GM21737 (cell line): ENCODE measurements at regions not wholly inside any gene's neighbourhood (a gene's known extent, or its start where the extent isn't known, plus 50 kb on each side); places are given as distances from the start of the nearest gene placed in this dataset.

ENCODE experiments used
- ATAC-seq: cut with Tn5 transposase; IDR thresholded peaks from one replicate; pipeline ENCODE4 v1.9.1; 2021; ENCODE audit warnings: mild to moderate bottlenecking, moderate library complexity; ENCODE audit not compliant: unreplicated experiment

DNA sequence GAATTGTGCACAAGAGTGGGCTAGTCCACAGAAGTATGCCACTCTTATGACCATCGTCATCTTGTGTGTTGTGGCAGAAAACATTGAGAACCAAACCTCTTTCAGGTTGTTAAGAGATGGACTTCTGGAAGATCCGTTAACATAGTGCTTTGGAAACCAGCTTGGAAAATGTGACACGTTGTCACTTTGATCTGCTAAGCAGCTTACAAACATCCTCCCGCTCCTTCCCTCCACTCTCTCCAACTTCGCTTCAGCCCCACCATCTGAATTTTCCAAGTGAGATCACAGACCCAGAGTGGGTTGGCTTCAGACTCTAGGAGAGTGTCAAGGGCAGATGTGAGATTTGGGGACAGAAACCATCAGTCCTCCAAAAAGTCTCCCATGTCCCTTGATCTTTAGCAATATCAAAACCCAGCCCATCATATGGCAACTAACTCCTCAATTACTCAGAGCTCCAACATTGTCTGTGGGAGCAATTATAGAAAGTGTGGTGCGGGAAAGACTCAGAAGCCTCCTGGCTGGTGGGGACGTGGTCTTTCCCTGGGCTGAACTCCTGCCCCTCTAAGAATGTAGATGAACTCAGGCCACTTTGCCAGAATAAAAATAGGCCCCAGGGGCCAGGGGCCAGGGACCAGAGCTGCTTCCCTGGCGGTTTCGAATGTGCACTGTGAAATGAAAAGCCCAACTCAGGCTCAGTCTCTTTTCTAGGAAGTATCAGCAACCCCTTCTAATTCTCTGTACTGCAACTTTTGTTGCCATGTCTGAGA is 129.5 kb downstream of the SLC38A6 start:
- no peak for ATAC-seq

DNA sequence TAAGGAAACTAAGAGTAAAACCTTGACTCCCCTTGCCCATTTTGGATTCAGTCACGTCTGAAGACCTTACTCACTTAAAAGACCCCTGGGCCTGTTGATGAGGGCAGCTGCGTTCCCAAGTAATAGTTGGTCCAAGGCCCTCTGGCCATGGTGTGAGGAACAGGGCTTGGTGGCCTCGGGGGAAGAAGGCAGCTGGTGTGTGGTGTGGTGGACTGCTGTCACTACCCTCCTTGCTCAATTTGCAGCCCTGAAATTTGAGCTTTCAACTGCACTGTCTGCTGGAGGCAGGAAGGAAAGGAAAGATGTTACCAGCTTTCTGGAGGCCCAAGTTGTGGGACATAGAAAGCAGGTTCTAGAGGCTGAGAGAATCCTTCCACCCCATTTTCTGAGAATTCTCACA is 128.2 kb downstream of the SLC38A6 start:
- ATAC-seq: no peak

DNA sequence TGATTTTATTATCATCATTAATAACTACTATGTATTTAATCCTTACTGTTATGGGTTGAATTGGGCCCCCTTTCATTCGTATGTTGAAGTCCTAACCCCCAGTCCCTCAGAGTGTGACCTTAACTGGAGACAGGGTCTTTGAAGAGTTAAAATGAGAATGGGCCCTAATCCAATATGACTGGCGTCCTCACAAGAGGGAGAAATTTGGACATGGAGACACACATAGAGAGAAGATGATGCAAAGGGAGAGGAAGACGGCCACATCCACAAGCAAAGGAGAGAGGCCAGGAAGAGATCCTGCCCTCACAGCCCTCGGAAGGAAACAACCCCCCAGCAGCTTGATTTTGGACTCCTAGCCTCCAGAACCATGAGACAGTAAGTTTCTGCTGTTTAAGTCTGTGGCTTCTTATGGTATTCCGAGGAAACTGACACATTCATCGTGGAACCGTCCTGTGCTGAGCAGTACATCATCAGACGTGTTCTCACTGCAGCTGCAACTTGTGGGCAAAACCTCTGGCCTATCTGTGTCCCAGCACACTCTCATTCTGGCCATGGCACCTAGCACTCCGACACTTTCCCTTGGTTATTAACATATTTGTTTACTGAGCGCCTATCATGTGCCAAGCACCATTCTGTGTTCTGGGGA is 127.6 kb downstream of the SLC38A6 start:
- no peak for ATAC-seq

DNA sequence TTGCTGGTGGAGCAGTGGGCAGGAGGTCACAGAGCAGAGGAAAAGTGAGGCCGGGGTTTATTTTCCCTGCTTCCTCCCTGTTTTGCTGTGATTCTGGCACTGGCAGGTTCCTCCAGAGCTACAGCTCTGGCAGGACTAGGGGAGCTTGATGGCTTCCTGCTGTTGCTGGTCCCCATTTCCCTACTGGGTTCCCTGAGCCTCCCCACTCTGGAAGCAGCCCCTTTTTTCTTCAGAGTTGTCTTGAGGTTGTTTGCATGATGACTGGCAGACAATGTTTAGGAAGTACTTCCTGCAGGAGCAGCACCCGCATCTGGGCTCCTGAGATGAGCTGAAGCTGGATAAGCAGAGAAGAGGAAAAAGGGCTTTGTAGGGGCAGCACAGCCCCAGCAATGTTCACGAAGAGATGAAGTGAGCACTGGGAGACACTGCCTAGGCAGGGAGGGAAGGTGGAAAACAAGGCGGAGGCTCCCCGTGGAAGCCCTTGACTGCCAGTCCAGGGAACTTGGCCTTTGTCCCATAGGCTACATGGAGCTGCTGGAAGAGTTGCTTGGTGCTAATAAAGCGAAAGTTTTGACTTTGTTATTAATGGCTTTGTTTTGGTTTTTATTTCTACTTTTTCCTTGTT is 126.9 kb downstream of the SLC38A6 start:
- ATAC-seq: no peak

DNA sequence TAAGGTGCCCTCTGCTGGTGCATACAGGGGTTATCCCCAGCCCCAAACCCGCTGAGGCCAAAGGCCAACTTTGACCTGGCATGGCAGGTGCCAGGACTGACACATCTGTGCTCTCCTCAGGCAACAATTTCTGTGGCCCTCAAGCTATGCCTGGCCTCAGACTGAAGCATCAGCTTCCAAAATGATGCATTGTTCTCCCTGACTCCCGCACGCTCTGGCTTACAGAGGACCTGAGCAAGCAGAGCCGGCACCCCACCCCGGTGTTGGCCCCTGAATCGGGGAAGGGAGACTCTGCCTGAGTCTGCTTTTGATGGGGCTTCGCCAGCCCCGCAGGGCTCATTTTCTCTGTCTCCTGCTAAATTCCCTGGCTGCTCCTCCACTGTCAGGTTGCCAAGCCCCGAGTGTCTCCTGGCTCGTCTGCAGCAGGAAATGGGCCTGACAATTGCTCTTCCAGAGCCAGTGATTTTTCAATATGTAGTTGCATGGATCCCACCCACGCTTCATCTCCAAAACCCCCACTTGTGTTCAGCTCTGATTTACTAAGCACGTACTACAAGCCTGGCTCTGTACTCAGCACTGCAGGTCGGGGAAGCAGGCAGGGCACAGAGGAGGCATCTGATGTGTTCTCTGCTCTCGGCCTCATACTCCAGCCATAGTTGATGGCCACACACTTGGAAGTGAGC is 126.1 kb downstream of the SLC38A6 start:
- no peak for ATAC-seq

DNA sequence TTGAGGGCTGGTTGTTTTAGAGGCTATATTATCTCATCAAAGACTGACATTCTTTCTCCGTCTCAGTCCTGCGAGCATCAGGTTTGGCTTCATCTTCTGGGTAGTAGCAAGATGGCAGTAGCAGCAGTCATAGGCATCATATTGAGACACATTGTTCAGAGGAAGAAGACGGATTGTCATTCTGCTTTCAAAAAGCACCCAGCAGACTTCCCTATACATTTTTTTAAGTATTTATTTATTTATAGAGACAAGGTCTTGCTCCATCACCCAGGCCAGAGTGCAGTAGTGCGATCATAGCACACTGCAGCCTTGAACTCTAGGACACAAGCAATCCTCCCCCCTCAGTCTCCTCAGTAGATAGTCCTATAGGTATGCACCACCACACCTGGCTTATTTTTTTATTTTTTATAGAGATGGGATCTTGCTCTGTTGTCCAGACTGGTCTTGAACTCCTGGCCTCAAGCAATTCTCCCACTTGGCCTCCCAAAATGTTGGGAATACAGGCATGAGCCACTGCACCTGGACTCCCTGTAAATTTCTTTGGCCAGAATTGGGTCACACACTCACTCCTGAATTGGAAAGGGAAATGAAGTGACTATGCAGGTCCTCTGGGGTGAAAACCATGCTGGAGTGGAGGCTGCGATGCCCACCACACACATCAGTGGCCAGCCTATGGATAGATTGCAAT is 125.4 kb downstream of the SLC38A6 start:
- no peak for ATAC-seq

DNA sequence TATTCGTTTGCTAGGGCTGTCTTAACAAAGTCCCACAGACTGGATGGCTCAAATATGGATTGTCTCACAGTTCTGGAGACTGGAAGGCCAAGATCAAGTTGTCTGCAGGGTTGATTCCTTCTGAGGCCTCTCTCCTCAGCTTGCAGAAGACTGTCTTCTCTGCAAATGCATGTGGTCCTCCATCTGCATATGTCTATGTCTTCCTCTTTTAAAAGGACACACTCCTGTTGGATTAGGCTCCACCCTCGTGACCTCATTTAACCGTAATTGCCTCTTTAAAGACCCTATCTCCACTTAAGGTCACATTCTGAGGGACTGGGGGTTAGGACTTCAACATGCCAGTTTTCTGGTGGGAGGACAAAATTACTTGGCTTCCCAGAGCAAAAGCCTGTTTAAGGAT is 123.3 kb downstream of the SLC38A6 start:
- no peak for ATAC-seq

DNA sequence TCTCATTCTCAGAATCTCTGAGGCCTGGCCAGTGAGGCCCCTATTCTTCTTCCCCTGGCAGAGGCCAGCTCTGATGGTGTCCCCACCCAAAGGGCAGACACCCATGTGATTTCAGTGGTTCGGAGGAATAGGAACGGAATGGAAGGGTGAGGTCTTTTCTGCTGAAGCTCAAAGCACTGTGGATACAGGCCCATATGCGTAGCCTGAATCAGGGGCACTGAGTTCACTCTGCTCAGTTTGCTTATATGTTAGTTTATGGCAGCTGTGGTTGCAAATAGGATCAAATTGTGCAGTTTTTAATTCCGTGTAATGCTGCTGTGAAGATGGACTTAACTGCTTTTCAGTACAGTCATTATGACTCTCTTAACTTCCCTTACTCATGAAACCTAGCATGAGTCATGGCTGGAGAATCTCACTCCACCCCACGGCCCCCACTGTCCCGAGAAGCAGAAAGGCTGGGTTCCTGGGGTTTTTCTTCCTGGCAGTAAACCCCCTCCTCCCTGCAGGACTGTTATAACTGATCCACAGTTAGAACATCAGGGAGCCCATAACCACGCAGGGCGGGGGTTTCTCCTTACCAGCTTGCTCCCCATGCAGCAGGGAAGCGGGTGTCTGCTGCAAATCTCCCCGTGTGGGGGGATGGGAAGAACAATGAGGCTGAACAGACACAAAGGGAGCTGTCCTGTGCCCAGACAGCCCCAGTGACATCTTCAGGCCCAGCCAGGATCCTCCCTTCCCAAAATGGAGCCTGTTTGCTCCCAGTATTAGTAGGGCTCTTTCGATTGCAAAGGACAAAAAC is 122.7 kb downstream of the SLC38A6 start:
- no peak for ATAC-seq

DNA sequence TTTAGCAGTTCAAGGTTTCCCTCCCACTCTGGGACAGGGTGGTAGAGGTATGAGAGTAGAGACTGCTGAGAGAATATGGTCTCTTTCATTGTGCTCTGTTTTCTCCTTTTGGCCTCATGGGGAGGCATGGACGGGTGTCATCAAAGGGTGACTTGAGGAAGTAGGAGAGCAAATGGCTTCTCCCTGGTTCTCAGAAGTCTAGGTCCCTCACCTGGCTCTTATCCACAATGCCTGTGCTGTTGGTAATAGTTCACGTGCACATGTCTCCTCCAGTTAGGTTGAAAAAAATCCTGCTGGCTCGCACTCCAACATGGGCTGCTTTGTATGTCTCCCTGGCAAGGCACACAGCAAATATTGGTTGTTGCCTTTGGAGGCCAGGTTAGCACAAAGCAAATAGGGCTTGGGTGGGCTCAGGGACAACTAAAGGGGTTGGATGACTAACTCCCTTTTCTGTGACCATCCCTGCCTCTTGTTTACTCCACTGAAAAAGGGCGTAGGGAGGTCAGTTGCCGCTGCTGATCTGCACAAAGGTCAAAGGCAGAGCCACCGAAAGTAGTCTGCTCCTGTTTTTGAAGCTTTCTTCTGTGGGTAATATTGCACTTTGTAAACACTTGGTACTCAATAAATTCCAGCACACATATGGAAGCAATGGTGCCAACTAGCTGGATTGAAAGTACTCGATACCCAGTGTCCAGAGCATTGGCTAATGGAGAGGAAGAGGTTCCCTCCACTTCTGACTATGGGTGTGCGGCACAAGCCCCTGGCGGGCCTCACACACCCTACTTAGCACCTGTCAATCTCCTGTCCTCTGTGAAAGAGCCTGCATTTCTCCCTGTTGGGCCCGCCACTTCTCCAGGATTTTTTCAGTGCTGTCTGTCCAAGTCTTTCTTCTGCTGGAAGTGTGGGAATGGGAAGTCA is 121.8 kb downstream of the SLC38A6 start:
- no peak for ATAC-seq
